ENCODE measurements at regions not wholly inside any gene's neighbourhood (a gene's known extent, or its start where the extent isn't known, plus 50 kb on each side); places are given as distances from the start of the nearest gene placed in this dataset.

DNA sequence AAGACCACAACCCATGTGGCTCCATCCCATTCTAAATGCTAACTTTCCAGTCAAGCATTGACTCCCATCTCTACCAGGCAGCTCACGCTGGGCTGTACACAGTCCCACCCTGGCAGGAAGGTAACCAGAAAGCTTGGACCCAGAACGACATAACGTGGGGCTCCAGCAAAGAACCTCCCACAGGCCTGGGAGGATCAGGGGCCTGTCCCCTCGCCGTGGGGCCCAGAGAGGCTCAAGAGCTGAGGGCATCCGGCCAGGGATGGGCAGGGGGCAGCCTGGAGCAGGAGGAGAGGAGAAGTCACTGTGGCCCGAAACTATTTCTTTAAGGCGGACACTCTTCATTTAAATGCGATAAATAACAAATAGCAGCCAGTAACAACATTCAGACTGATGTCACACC lies 169.9 kb downstream of the SHANK2 start:
- TF ChIP-seq, protein P1, sequence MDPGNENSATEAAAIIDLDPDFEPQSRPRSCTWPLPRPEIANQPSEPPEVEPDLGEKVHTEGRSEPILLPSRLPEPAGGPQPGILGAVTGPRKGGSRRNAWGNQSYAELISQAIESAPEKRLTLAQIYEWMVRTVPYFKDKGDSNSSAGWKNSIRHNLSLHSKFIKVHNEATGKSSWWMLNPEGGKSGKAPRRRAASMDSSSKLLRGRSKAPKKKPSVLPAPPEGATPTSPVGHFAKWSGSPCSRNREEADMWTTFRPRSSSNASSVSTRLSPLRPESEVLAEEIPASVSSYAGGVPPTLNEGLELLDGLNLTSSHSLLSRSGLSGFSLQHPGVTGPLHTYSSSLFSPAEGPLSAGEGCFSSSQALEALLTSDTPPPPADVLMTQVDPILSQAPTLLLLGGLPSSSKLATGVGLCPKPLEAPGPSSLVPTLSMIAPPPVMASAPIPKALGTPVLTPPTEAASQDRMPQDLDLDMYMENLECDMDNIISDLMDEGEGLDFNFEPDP (CRISPR knock-in tag; IDR thresholded peaks at IDR 0.05), result no peak
- no peak for TF ChIP-seq RAD21 (CRISPR knock-in tag; conservative IDR thresholded peaks at IDR 0.05 in 1 of 2, IDR thresholded peaks at IDR 0.05 in 1 of 2)
